ENCODE measurements at regions not wholly inside any gene's neighbourhood (a gene's known extent, or its start where the extent isn't known, plus 50 kb on each side); places are given as distances from the start of the nearest gene placed in this dataset.

DNA sequence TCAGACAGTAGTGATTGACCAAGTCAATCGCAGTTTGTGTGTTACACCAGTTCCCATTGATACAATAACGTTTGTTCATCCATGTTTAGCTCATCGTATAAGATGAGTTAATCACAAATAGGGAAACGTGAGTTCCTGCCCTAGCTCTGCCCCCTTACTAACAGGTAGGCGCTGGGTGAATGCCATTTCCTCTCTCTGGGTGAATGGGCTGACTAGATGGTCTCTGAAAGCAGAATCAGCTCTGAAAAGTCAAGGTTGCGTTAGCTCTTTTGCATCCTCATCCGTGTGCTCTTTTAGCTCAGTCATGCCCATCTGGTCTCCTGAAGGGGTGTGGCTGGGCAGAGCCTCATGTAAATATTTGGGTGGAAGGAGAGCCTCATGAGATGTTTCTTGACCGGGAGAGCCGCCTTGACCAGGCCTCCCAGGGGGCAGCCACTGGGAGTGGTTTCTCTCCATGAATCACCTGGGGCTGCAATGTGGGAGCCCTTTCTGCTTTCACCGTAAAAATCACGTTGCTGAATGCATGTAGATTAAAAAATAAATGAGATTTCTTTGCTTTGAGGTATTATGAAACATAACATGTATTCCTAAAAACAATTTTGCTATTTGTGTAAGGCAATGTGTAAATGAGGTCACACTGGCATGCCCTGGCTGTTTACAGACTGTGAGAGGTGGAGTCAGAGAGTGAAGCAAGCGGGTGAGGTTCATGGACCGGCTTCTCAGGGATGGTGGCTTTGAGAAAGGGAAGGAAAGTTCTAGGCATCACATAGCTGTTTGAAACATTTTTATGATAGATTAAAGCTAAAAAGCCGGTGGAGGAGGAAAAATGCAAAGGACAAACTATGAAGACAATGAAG, 108.4 kb upstream of the RASGRP1 start:
- no peak for FAIRE-seq

DNA sequence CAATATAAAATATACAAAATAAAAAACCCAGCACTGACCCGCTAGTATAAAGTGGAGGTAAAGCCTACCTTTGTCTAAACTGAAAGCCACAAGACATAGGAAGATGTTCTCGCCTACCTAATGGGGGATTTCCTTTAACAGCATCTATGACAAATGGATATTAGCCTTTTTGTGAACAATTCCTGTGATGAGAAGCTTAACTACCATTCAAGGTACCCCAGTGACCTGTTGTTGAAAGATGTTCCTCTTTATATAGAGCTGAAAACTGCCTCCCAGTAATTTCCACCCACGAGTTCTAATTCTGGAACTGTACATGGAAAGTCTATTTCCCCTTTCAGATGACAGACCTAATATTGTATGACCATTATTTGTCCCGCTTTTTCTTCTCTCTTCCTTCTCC, 109.8 kb upstream of the RASGRP1 start:
- FAIRE-seq, result no peak

DNA sequence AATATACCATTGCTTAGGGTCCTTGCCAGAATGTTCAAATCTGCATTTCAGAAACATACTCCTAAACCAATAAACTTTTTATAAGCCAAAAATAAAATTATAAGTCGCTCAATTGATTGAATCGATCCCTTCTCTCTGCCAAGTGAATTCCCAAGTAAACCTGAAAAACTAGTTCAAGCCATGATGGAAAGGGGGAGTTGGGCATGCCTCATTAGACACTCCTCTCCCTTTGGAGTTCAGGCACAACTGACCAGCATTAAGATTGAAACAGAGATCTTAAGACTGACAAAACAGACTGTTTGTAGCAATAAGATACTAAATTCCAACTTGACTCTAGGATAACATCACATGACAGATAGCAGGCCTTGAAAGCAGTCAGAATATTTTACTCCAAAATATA, 113.7 kb upstream of the RASGRP1 start:
- no peak for FAIRE-seq

DNA sequence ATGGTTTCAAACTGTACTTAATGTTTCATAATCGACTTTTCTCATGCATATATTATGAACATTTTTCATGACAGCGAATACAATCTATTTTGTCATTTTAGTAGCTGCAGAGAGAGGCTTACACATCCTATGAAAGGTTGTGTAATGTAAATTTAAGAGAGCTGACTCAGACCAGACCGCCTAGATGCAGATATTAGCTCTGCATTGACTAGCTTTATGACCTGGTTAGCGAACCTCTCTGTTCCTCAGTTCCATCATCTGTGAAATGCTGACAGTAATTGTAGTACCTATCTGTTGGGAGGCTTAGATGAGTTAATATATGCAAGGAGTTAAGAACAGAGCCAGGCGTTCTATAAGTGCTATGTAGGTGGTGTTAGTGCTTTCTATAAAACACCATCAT, 116.2 kb upstream of the RASGRP1 start:
- FAIRE-seq, result no peak

DNA sequence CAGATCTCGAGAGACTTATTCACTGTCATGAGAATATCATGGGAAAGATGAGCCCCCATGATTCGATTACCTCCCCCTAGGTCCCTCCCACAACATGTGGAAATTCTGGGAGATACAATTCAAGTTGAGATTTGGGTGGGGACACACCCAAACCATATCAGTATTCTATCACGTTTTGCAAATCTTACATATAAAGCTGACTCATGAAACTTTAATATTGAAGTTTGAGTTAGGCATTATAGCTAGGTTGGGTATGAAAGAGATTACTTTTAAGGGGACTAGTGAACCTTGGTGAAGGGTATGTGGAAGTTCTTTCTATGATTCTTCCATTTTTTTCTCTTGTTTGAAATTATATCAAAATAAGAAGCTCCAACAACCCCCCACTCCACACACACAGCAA, 117.7 kb upstream of the RASGRP1 start:
- FAIRE-seq, result no peak

DNA sequence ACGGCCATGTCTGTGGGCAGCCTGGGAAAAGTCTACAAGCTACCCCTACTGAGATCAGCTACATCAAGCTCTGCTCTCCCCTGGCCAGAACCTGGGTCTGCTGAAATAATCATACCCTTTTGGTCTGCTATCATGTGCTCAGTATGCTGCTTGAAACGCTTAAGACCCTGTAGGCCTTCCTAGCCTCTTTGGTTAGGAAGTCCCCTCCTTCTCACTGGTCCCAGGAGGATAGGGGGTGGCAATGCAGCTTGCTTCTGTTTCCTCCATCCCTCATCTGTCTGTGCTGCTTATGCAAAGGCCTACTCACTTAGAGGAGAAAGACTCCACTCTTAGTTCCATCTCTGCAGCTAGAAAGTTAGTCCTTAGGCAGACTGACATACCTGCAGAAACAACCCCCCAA, 118.2 kb upstream of the RASGRP1 start:
- no peak for FAIRE-seq

DNA sequence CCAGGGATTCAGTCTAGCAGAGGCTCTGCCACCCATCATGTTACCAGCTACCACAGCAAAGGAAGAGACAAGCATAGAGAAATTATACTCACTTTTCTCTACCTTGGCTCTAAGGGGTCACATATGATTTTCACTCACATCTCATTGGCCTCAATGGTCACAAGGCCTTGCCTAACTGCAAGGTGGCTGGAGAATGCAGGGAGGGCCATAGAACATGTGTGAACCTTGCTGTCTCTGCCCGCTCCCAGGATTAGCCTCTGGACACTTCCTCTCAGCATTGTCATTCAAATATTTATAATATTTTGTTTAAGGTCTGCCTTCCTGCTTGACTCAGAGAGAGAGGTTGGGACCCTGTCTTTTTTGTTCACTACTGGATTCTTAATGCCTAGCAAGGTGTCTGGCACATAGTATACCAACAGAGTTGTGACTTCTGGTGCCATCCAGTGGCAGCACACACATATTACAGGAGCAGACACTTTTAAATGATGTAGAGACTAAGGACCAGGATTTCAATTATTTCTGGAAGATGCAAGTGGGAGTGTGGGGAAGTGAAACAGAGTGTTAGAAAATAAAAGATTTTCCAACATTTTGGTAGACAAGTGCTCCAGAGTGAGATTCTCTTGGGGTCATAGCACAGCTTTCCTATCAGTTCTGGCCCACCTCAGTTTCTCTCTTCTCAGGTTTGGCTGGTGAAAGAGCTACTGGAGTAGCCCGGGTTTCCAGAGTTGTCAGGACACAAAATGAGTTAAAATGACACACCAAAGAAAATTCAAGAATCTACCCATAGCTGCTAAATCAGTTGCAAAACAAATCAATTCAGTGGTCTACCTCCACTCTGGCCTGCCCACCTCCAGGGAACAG, 119.0 kb upstream of the RASGRP1 start:
- peak; percentile 94 for FAIRE-seq

DNA sequence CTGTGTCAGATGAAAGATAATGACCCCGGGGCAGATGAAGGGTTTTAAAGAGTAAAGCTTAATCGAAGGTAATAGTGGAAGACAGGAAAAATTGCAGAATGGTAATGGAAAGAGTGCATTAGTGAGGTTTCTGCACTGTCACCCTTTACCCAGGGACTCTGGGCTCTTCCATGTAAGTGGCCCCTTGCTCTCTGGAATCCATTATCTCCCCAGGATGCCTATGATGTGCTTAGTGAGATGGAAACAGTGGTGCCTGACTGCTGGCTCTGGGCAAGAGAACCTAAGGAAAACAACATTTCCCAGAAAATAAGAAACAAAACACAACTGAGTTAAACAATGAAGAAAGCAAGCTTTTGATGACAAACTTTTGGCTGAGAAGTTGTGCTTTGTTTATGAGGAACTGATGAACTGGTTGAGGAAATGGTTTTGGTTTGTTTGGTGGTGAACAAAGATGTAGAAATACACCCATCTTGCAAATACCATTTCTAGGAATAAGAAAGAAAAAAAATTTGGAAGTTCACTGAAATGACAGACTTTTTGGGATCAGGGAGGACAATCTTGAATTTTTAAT, 119.9 kb upstream of the RASGRP1 start:
- FAIRE-seq, result no peak

DNA sequence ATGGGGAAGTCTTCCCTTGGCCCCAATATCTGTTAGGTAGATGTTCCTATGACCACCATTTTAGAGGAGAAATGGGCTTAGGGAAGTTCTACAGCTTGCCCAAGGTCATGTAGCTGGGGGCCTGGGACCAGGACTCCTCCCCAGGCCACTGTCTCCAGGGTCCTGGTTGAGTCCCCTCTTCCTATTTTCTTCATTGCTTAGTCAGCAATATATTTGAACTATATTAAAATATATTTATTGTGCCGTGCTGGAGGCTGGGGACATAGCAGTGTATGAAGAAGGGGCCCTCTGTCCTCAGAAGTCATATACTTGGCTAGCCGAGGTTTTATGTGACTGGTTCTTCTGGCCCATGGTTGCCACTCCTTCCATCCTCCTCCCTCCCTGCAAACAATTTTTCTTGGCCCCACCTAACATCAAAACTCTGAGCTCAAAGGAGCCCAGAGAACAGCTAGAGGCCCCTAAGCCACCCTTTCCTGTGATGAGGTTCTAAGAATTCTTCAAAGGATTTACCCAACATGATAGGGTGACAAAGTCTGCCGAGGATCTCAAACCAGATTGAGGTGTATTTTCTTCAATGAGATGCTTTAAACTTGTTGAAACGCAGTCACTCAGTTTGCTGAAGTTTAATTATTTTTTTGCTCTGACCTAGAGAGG, 121.2 kb upstream of the RASGRP1 start:
- no peak for FAIRE-seq

DNA sequence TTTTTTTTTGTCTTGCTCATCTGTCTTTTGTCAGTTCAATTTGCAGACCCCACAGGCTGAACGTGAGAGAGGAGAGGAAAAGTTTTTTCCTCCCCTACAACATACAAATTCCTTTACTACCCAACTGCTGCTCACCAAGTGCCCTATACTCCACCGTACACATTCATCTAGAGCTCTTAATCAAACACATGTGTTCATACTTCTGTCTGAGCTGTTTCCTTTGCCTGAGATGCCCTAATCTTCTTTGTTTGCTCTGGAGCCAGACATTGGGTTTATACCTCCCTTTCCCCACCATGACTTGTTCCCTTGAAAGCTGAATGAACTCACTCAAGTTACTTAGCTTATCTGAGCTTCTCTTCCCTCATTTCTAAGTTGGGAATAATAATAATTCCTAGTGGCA, 122.7 kb upstream of the RASGRP1 start:
- FAIRE-seq, result no peak

DNA sequence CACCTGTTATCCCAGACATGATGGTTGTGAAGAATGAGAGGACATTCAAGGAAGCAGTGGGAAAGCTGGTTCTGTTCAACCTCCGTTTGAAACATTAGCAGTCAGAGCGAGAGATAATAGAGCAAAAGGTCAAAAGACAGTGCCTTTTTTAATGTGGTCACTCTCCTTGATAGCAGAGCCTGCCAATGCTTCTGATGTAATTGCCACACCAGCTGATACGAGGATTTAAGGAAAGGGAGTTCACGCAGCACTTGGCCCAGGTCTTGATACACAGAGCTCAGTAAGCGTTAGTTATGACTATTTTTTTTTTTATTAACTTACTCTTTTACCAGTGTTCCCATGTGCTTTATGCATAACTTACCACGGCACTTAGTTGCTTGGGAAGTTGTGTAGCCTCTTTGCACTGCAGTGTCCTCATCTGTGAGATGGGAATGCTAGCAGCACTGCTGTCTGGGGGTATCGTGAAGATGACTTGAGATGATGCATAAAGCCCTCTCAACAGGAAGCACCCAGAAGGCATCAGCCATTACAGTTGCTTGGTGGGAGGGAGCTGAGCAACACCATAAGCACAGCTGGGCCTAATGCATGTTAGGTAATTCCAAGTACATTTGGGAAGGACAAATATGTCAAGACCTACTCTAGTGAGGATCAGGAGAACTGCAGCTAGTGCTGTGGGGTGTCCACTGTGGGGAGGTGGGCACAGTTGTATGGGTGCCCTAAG, 123.3 kb upstream of the RASGRP1 start:
- no peak for FAIRE-seq

DNA sequence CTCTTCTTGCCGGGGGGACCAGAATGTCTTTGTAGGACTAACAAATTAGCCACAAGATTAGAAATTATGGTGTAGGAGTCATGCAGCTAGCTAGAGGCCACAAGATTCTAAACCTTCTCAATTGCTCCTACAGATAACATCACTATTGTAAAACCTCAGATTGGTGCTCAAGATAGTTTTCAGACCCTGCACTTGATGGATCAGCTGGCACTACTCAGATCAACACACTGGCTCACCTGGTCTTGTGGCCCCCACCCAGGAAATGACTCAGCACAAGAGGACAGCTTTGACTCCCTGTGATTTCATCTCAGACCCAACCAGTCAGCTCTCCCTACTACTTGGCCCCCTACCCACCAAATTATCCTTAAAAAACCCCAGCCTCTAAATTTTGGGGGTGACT, 124.1 kb upstream of the RASGRP1 start:
- FAIRE-seq, result no peak

DNA sequence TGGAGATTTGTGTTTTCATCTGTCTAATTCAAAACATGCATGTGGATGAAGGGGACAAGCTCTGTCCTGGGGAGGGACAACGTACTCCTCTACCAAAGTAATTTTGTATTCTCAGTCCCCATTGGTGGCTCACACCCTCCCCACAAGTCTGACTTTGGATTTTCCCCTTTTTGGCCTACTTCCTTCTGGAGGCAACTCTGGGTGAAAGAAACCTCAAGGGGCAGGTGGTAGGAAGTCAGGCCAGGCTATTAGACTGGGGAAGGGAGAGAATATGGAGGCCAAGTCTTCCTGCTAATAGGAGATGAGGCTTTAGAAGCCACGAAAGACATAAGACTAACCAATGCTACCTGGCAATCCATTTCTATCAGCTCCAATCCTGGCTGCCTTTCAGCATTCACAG, 124.9 kb upstream of the RASGRP1 start:
- FAIRE-seq, result no peak

DNA sequence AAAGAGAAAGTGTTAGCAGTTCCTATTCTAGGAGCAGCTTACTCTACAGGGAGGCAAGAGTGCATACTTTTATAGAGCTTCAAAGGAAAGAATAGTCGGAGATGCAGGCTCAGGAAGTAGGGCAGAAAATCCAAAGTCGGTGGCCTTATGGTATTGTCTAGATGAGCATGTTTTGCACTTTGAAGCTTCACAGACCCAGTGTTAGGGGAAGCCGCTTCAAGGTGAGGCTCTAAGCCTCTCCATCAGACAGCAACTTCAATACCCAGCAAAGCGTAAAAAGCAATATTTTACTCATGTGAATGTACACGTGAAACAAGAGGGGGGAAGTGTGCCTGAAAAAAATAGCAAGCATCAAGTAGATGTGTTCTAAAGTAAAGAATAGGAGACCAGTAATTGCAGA, 125.6 kb upstream of the RASGRP1 start:
- no peak for FAIRE-seq

DNA sequence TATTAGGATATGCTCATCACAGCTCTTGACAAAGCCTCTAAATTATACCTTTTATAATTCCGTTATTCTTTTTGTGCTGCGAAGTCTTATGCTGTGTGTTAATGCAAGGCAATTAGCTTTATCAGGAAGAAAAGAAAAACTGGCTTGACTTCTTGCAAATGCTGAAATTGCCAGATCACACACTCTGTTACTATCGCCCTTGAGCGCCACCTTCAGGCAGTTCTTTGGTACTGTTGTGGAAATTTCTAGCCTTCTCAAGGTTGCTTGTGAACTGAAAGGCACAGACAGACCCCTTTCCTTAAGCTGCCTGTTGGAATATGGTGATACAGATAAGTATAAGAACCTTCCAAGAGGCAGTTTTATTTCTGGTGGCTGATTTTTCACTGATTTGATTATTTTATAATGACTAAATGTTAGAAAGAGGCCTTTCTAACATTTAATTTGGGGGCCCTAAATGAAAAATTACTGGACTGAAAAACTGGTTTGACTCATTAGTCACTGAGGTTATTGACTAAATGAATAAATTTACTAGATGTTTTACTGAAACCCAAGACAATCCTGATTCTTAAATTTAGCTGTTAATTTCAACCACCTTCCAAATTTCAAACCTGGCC, 126.2 kb upstream of the RASGRP1 start:
- FAIRE-seq, result peak; percentile 100

DNA sequence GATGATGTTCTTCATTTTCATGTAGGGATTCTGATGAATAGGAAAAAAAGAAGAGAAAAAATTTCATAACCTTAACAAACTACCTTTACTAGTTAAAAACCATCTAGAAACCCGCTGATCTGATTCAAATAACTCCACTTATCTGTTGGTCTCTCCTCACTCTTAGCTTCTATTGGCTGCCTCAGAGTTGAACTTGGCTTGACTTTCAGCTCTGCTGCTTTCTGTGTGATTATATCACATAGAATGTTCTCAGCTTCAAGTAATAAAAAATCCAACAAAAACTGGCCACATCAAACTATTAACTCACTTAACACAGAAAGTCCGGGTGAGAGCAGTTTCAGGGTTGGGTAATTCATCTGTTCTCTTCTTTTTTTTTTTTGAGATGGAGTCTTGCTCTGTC, 126.8 kb upstream of the RASGRP1 start:
- FAIRE-seq, result no peak

DNA sequence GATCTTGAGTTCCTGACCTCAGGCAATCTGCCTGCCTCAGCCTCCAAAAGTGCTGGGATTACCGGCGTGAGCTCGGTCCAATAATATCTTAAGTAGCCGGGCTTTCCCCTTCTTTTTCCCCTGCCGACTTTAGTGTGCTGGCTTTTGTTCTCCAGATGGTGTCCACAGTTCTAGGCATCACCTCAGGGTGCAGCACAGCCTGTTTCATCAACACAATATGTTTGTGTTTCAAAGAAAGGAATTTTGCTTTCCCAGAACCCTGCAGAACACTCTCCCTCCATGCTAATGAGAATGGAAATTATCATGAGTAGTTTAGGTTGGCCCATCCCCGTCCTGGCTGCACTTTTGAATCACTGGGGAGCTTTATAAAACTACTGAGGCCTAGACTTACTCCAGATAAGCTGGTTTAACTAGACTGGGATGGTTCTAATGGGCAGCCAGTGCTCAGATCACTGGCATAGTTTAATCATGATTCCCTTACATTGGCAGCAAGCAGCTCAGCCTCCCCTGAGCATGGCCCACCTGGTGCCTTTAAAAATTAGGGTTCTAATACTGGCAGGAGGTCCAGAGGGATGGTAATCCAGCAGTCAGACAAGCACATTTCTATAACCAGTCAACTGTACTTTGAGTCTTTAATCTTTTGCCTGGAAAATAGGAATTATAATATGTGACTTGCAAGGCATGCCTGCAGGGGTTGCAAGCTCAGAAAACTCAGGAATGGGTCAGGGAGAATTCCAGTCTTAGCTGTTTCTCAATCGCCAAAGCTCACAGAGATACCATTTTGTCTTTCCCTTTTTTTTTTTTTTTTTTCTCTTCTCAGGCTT, 127.6 kb upstream of the RASGRP1 start:
- no peak for FAIRE-seq

DNA sequence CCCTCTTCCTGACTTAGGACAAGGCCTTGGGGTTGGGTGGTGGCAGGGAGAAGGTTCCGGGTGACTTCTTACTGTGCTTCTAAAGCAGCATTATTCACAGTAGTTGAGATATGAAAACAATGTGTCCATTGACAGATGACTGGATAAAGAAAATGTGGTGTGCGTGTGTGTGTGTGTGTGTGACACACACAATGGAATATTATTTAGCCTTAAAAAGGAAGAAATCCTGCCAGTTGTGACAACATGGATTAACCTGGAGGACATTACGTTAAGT, 128.1 kb upstream of the RASGRP1 start:
- no peak for FAIRE-seq

DNA sequence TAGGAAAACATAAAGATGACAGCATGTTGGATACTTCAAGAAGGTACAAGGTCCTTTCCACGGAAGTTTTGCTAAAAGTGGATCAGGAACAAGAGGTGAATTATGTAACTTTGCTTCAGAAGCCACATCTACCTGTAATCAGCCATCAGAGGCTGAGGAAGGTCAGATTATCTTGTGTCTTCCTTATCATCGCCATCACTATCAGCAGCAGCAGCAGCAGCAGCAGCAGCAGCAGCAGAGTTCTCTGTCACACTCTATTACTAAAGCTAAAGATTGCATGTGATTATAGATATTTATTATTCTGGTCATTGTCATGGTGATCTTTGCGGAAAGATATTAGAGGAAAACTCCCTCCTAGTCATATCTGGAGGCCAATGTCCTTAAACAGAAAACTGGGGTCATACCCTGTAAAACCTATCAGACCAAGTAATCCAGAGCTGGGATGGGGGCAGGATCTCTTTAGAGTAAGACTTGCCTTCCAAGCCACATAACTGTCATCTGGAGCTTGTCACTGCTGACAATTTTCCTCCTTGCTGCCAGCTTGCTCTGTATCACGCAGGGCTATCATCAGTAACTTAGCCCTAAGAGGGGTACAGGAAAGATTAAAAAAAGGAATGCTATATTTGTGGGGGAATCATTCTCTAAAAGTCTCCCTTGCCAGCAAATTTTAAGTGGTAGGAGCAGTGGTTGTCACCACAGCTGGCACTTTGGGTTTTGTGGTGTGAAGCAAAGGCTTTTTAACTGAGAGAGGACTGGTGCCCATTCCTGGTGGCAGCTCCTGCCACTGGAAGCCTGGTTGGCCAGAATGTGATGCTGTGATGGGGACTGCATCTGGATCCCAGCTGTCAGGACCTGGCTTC, 130.9 kb upstream of the RASGRP1 start:
- no peak for FAIRE-seq

DNA sequence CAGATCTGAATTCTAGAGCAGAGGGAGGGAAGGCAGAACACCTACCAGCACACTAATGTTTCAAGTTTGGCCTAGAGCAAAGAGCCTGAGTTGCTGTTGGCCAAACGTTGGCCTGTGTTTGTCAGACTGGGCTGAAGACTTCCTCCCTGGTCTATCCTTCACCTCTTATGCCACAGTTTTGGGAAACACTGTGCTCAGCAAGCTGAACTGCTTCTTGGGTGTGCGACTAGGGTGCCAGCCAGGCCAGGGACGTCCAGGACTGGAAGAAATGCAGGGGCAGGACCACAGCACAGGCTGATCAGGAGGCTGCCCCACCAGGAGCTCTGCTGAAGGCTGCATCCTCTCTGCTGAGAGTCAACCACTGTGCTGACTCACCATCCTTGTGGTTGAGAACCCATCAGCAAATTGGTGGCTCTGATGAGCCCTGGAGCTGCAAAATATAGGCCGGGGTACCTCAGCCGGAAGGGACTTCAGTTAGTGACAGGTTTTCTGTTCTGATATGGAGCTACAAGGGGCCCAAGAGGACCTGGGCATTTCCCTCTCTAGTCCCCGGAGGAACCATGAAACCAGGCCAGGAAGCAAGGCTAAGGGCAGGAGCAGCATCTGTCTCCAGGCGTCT, 131.6 kb upstream of the RASGRP1 start:
- FAIRE-seq, result no peak
